ENCODE measurements at regions not wholly inside any gene's neighbourhood (a gene's known extent, or its start where the extent isn't known, plus 50 kb on each side); places are given as distances from the start of the nearest gene placed in this dataset.

GRCh38 chr7:38086857-38087256 is 91.2 kb upstream of the STARD3NL start:
- DNase-seq: no peak

GRCh38 chr7:38102507-38102906 is 75.5 kb upstream of the STARD3NL start:
- DNase-seq: no peak

DNA sequence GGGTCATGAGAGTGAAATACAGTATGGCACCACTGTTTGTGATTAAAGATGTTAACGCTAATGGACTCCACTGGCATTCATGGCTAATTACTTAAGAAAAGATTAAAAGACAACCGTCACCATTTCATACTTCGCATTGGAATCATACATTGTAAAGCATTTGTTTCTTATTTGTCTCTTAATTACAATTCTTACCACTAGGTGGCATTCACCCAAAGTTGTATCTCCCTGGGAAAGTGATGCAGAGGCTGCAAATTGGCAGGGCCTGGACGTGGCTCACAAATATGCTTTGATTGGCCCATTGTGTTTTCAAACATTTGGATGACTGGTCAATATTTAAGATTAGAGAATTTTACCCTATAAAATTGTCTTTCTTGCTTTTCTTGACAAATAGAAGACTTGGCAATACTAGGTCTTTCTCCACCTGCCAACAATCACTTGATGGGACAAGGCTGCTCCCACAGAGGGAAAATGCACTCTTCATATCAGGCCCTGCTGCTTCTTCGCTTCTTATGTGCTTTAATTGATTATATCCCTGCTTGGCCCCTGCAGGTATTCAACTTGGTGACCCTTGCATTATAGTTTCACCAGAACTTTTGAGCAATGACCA is 72.1 kb upstream of the STARD3NL start:
- DNase-seq: no peak

GRCh38 chr7:38107486-38107893 is 70.6 kb upstream of the STARD3NL start:
- peak; percentile 69 for DNase-seq

- no peak for DNase-seq
Measured at GRCh38 chr7:38112075-38112474, 66.0 kb upstream of the STARD3NL start.

GRCh38 chr7:38120076-38120475 is 58.0 kb upstream of the STARD3NL start:
- no peak for DNase-seq

- DNase-seq: no peak
Measured at GRCh38 chr7:38122501-38122900, 55.5 kb upstream of the STARD3NL start.

DNA sequence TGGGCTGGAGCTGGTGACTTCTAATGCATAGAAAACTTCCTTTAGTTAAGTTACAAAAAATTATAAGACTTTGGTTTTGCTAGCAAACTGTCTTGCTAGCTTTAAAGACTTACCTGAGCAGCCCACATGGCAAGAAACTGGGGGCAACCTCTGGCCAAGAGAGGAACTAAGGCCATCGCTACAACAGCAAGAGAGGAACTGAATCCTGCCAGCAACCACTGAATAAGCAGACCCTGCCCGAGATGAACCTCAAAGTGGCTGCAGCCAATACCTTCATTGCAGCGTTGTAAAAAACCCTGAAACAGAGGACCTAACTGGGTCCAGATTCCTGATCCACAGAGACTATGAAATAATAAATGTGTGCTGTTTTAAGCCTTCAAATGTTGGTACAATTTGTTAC is 54.6 kb upstream of the STARD3NL start:
- DNase-seq: no peak

DNA sequence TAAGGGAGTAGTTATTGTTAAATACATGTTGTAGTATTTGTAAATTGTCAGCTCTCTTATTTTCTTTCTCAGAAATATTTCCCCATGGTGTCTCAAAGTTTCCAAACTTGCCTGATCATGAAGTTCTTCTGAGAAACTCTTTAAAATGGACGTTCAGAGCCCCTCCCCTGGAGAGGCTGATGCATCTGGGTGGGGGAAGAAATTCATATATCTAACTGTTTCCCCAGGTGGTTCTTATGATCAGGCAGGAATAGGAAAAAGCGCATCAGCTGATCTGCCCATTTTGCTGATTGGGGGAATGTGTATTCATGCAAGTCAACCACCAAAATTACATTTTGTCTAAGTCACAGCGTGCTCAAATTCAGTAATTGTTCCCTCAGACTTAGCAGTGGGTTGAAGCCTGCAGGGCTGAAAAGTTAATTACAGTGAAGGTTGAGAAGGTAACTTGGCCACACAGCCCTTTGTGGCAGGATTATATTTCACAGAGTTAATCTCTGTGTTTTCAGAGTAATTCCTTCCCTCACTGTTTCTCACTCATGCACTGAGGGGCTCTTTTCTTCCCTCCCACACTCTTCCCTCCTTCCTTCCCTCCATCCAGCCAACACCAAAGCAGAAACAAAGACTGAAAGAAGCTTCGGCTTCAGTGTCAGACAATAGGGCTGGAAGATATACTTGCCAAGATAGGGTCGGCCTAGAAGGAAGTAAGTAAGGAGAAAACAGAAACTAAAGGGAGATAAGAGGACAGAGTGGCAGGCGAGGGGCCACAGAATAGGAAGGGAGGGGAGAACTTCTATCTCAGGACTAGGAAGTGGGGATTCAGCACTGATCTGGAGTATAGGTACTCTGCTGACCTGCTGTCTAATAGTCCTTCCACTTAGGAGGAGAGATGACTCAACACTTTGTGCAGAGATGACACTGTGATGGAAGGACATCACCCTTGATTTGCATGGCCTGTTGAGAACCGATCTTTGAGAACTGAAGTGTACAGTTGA is 50.5 kb upstream of the STARD3NL start:
- no peak for DNase-seq

Measured in activated T-cell treated with anti-CD3 and anti-CD28 coated beads for 4 hours (primary cell).